GM19467 (cell line): ENCODE measurements at regions not wholly inside any gene's neighbourhood (a gene's known extent, or its start where the extent isn't known, plus 50 kb on each side); places are given as distances from the start of the nearest gene placed in this dataset.

Experiments
- ATAC-seq: cut with Tn5 transposase; IDR thresholded peaks from one replicate; pipeline ENCODE4 v1.9.1; 2021; ENCODE audit warnings: mild to moderate bottlenecking, moderate library complexity; ENCODE audit not compliant: unreplicated experiment

- no peak for ATAC-seq
Measured at GRCh38 chr18:53665701-53666100, 558.8 kb downstream of the MBD2 start.

GRCh38 chr18:53664575-53664974, 559.9 kb downstream of the MBD2 start:
- ATAC-seq = no peak

- ATAC-seq = no peak
Measured at GRCh38 chr18:53660306-53660705, 564.2 kb downstream of the MBD2 start.

- no peak for ATAC-seq
Measured at GRCh38 chr18:53657257-53657656, 567.2 kb downstream of the MBD2 start.

GRCh38 chr18:53649621-53650020, 574.8 kb downstream of the MBD2 start:
- ATAC-seq = no peak

GRCh38 chr18:53644799-53645471, 579.5 kb downstream of the MBD2 start:
- ATAC-seq = no peak

- ATAC-seq = no peak
Measured at GRCh38 chr18:53639687-53640086, 584.8 kb downstream of the MBD2 start.

- ATAC-seq = no peak
Measured at GRCh38 chr18:53629337-53629736, 595.1 kb downstream of the MBD2 start.

- ATAC-seq = no peak
Measured at GRCh38 chr18:53625997-53626599, 598.4 kb downstream of the MBD2 start.

- no peak for ATAC-seq
Measured at GRCh38 chr18:53610957-53611356, 613.5 kb downstream of the MBD2 start.

- ATAC-seq = no peak
Measured at GRCh38 chr18:53606792-53607191, 617.7 kb downstream of the MBD2 start.

- no peak for ATAC-seq
Measured at GRCh38 chr18:53605198-53605597, 619.3 kb downstream of the MBD2 start.

GRCh38 chr18:53603276-53603675, 621.2 kb downstream of the MBD2 start:
- ATAC-seq = no peak

- no peak for ATAC-seq
Measured at GRCh38 chr18:53601344-53601743, 623.1 kb downstream of the MBD2 start.

- ATAC-seq = no peak
Measured at GRCh38 chr18:53586923-53587322, 637.5 kb downstream of the MBD2 start.
